ENCODE measurements at regions not wholly inside any gene's neighbourhood (a gene's known extent, or its start where the extent isn't known, plus 50 kb on each side); places are given as distances from the start of the nearest gene placed in this dataset.
"Not testable (repeated sequence)": the region's sequence is repeated elsewhere in the genome, so short reads cannot be mapped to it uniquely, and the experiment has no call there.

DNA sequence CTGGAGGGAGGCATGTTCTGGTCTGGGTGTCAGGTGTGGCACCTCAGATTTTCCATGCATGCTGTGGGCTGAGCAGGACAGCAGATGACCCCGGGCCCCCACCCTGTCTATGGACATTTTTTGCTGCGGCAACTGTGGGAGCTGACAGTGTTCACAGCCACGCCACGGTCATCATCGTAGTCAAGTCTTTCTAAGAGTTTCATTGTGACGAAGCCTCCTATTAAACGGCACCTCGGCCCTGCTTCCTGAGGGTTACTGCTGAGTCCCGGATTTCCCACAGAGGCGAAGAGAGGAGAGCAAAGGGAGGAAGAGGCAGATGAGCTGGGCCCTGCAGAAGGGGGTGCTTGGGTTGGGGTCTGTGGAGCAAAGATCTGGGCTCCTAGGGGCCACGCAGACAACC is 152.1 kb upstream of the POTEB2 start:
- H3K27me3 ChIP-seq; intact Hi-C loops (cut with DNase I; ENCODE audit: low total_unique reads); H3K4me1 ChIP-seq; H3K36me3 ChIP-seq; DNase-seq; H3K27ac ChIP-seq; H3K9me3 ChIP-seq; H3K4me3 ChIP-seq; in situ Hi-C loops (cut with MboI; ENCODE audit: low pct_ligation_motif_present in 1 of 4, low pct_unique_long_range_greater_than_20kb in 1 of 4, low sequenced_read_pairs in 3 of 4): not testable (repeated sequence)
- no CpG with 5 or more reads among the region's 11 CpGs for WGBS, 2 donors (ENCODE audit: low coverage in 1 of 2)

DNA sequence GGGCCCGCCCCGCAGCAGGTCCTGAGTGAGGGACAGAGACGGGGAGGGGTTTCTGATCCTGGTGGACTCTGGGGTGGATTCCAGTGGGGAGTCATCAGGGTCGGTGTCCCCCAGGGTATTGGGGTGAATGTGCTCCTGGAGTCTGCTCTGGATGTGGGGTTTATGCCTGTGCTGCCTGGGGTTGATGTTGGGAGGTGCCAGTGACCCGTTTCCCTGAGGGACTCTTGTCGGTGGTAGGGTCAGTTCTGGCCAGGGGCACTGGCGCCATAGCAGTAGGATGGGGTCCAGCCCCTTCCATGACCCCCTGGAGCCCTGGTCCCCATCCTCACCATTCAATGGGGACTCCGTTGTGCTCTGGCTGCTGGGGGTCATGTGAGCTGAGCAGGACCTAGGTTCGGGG is 151.2 kb upstream of the POTEB2 start:
- DNase-seq; H3K27me3 ChIP-seq; in situ Hi-C loops (cut with MboI; ENCODE audit: low pct_ligation_motif_present in 1 of 4, low pct_unique_long_range_greater_than_20kb in 1 of 4, low sequenced_read_pairs in 3 of 4); H3K27ac ChIP-seq; H3K36me3 ChIP-seq; H3K4me1 ChIP-seq; H3K9me3 ChIP-seq; intact Hi-C loops (cut with DNase I; ENCODE audit: low total_unique reads); H3K4me3 ChIP-seq: not testable (repeated sequence)
- 90% methylated on average over 2 of the region's 9 CpGs; no CpG with 5 or more reads in 1 of the 2 donors for WGBS, 2 donors (ENCODE audit: low coverage in 1 of 2)

DNA sequence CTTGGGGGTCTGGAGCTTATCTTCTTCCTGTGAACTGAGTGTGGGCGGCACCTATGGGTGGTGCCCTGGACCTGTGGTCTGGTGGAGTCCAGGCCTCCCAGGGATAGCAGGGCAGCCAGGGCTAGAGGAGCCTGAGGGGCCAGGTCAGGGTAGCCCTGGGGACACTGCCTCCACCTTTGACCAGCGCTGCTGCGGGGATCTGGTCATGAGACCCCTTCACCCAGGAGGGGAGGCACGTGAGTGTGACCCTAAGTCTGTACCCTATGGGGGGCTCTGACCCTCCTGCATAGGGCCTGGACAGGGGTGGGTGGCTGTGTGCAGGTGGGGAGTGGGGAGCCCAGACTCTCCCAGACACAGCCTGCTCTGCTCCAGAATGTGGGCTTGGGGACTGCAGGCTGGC is 150.5 kb upstream of the POTEB2 start:
- H3K4me3 ChIP-seq; H3K9me3 ChIP-seq; H3K27me3 ChIP-seq; in situ Hi-C loops (cut with MboI; ENCODE audit: low pct_ligation_motif_present in 1 of 4, low pct_unique_long_range_greater_than_20kb in 1 of 4, low sequenced_read_pairs in 3 of 4); H3K4me1 ChIP-seq; DNase-seq; H3K27ac ChIP-seq; H3K36me3 ChIP-seq; intact Hi-C loops (cut with DNase I; ENCODE audit: low total_unique reads): not testable (repeated sequence)
- no CpG with 5 or more reads among the region's 4 CpGs for whole genome bisulfite sequencing, 2 donors (ENCODE audit: low coverage in 1 of 2)

DNA sequence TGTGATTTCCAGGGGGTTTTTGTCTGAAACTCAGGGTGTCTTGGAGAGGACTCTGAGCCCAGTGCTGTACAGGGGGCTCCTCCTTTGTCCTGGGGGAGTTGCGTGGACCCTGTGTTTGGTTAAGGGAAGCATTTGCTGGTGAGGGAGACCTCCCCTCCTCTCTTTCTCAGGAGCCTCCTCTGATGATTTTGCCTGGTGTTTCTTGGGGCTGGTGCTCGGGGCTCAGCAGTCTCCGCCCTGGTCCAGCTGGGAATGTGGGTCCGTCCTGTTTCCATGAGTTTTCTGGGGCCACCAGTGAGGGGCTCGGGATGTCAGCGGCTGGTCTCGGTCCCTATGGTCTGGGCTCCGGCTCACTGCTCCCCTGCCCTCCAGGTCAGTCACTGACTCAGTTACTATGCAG is 149.1 kb upstream of the POTEB2 start:
- 100% methylated on average over 1 of the region's 8 CpGs; no CpG with 5 or more reads in 1 of the 2 donors for WGBS, 2 donors (ENCODE audit: low coverage in 1 of 2)

DNA sequence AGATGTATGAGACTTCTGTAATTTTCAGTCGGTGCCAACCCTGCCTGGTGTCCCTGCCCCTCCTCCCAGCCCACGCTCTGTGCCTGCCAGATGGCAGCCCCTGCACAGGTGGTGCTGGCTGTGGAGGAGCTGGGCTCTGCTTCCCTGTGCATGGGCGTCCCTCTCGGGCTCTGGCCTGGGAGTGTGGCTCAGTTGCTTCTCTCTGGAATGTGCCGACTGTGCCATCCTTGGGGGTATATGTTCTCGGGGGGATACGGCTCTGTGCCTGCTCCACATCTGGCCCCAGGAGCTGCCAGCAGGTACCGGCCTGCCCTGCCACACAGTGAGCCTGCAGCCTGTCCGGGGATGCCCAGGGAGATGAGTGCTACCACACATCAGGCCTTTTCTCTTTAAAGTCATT is 147.2 kb upstream of the POTEB2 start:
- intact Hi-C loops (cut with DNase I; ENCODE audit: low total_unique reads); H3K27ac ChIP-seq; H3K36me3 ChIP-seq; H3K27me3 ChIP-seq; H3K4me1 ChIP-seq; H3K4me3 ChIP-seq; H3K9me3 ChIP-seq; DNase-seq; in situ Hi-C loops (cut with MboI; ENCODE audit: low pct_ligation_motif_present in 1 of 4, low pct_unique_long_range_greater_than_20kb in 1 of 4, low sequenced_read_pairs in 3 of 4): not testable (repeated sequence)
- WGBS, 2 donors (ENCODE audit: low coverage in 1 of 2), result no CpG with 5 or more reads among the region's 9 CpGs

More for the DNA sequence above, 149.1 kb upstream of the POTEB2 start:
- H3K9me3 ChIP-seq; H3K4me3 ChIP-seq; in situ Hi-C loops (cut with MboI; ENCODE audit: low pct_ligation_motif_present in 1 of 4, low pct_unique_long_range_greater_than_20kb in 1 of 4, low sequenced_read_pairs in 3 of 4); H3K36me3 ChIP-seq; H3K27ac ChIP-seq; intact Hi-C loops (cut with DNase I; ENCODE audit: low total_unique reads); H3K4me1 ChIP-seq; DNase-seq; H3K27me3 ChIP-seq: not testable (repeated sequence)

DNA sequence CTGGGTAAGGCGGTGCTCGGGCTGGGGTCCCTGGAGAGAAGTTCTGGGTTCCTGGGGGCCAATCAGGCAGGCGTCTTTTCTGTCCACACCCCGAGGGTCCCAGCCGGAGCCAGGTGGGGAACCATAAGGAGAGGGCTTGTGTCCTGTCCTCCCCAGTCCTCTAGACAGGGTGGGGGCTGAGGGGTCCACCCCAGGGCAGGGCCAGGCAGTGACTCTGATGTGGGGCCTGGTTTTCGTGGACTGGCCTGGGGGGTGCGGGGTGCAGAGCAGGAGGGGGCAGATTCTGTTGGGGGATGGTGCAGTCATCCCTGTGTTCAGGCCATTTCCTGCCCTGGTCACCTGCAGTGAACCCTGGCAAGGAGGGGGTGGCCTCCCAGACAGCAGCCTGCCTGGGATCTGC is 143.5 kb upstream of the POTEB2 start:
- H3K27me3 ChIP-seq; in situ Hi-C loops (cut with MboI; ENCODE audit: low pct_ligation_motif_present in 1 of 4, low pct_unique_long_range_greater_than_20kb in 1 of 4, low sequenced_read_pairs in 3 of 4); H3K4me3 ChIP-seq; DNase-seq; H3K4me1 ChIP-seq; H3K27ac ChIP-seq; H3K36me3 ChIP-seq; H3K9me3 ChIP-seq; intact Hi-C loops (cut with DNase I; ENCODE audit: low total_unique reads): not testable (repeated sequence)
- WGBS, 2 donors (ENCODE audit: low coverage in 1 of 2), result no CpG with 5 or more reads among the region's 7 CpGs

DNA sequence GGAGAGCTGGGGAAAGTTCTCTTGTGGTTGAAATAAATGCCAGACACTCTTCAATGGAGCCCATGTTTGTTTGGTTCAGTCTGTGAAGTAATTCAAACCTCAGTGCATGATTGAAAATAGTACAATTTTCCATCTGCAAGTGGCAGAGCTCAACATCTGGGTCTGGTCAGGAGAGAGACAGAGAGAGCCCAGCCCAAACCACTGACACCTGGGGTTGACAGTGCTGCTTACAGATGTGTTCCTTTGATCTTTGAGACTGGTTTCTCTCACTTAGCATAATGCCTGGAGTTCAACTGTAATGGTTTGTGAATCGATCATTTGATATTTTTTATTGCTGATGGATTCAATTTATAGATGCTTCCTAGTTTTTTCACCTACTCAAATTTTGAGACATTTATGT is 137.3 kb upstream of the POTEB2 start:
- no CpG with 5 or more reads among the region's 1 CpG for WGBS, 2 donors (ENCODE audit: low coverage in 1 of 2)

DNA sequence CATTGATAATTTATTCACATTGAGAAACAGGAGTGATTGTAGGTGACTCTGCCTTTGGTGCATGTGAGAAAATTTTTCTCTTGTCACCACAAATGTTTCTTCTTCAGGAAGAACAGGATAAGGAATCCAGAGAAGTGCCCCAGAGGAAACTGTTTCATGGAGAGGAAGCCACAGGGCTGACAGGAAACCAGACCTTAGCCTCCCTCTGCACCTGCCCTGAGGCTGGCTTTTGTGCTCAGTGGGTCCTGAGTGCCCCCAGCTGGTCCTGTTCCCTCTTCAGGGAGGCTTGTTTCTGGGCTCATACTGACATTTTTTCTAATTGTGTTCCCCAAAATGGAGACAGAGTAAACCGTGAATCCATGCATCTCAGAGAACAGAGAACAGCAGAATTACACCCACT is 135.8 kb upstream of the POTEB2 start:
- H3K36me3 ChIP-seq; intact Hi-C loops (cut with DNase I; ENCODE audit: low total_unique reads); H3K9me3 ChIP-seq; in situ Hi-C loops (cut with MboI; ENCODE audit: low pct_ligation_motif_present in 1 of 4, low pct_unique_long_range_greater_than_20kb in 1 of 4, low sequenced_read_pairs in 3 of 4); H3K4me3 ChIP-seq; H3K4me1 ChIP-seq; H3K27me3 ChIP-seq; H3K27ac ChIP-seq; DNase-seq: not testable (repeated sequence)
- 44% methylated on average over 1 of the region's 1 CpG; no CpG with 5 or more reads in 1 of the 2 donors for WGBS, 2 donors (ENCODE audit: low coverage in 1 of 2)

More for the DNA sequence above, 137.3 kb upstream of the POTEB2 start:
- H3K4me1 ChIP-seq; H3K27ac ChIP-seq; DNase-seq; in situ Hi-C loops (cut with MboI; ENCODE audit: low pct_ligation_motif_present in 1 of 4, low pct_unique_long_range_greater_than_20kb in 1 of 4, low sequenced_read_pairs in 3 of 4); H3K27me3 ChIP-seq; H3K9me3 ChIP-seq; H3K36me3 ChIP-seq; intact Hi-C loops (cut with DNase I; ENCODE audit: low total_unique reads); H3K4me3 ChIP-seq: not testable (repeated sequence)

DNA sequence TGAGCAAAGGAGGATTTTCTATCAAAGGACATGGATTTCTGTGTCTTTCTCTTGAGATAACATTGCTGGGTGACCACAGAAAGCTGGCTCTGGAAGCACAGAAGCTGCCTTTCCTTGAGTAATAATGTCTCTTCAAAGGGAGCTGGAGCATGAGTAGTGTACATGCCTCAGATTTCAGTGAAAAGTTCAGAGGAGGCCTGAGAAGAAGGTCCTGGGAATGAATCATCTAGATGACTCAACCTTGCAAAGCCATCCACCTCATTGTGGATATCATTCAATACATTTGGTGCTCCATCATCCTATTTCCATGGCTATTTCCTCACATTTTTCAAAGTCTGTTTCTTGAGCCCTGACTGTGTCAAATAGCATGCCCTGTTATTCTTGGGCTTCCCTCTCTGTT is 125.6 kb upstream of the POTEB2 start:
- H3K4me3 ChIP-seq; H3K27me3 ChIP-seq; H3K27ac ChIP-seq; intact Hi-C loops (cut with DNase I; ENCODE audit: low total_unique reads); H3K9me3 ChIP-seq; H3K36me3 ChIP-seq; H3K4me1 ChIP-seq; DNase-seq; in situ Hi-C loops (cut with MboI; ENCODE audit: low pct_ligation_motif_present in 1 of 4, low pct_unique_long_range_greater_than_20kb in 1 of 4, low sequenced_read_pairs in 3 of 4): not testable (repeated sequence)

DNA sequence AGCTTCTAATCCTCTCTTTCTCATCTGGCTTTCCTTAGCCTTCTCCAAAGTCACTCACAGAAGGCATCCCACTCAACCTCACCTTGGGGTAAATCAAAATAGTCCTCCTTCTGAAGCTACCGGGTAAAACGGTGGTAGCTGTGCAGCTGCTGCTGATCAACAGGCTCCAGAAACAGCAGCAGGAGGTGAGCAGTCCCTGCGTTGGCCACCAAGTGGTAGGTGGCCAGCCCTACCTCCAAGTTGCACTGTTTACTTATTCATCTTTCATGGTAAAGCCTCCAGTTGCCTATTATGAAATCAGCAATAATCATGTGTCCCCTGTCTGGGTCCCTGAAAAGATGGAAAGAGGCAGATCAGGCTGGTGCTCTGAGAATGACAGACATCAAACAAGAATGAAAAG is 125.1 kb upstream of the POTEB2 start:
- H3K27ac ChIP-seq; intact Hi-C loops (cut with DNase I; ENCODE audit: low total_unique reads); DNase-seq; H3K27me3 ChIP-seq; H3K4me1 ChIP-seq; H3K9me3 ChIP-seq; in situ Hi-C loops (cut with MboI; ENCODE audit: low pct_ligation_motif_present in 1 of 4, low pct_unique_long_range_greater_than_20kb in 1 of 4, low sequenced_read_pairs in 3 of 4); H3K36me3 ChIP-seq; H3K4me3 ChIP-seq: not testable (repeated sequence)
- WGBS, 2 donors (ENCODE audit: low coverage in 1 of 2), result no CpG with 5 or more reads among the region's 3 CpGs

DNA sequence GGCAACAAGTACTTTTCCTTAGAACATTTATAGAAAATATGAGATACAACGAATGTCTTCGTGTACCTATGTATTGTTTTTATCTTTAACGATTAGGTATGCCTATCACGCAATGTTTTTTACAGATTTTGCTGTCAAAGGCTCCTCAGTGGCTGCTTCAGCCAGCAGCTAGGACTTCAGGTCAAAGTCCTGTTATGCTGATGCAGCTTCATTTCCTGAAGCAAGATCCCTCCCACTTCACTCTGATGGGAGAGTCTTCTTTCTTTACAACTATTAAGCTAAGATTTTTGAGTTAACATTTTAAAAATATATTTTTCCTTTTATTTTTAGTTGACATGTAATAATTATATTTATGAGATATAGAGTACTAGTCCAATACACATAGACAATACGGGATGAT is 120.7 kb upstream of the POTEB2 start:
- H3K36me3 ChIP-seq; DNase-seq; H3K4me1 ChIP-seq; H3K9me3 ChIP-seq; H3K27ac ChIP-seq; in situ Hi-C loops (cut with MboI; ENCODE audit: low pct_ligation_motif_present in 1 of 4, low pct_unique_long_range_greater_than_20kb in 1 of 4, low sequenced_read_pairs in 3 of 4); H3K27me3 ChIP-seq; intact Hi-C loops (cut with DNase I; ENCODE audit: low total_unique reads); H3K4me3 ChIP-seq: not testable (repeated sequence)
- WGBS, 2 donors (ENCODE audit: low coverage in 1 of 2), result 81 to 84% methylated on average over 2 to 5 of the region's 5 CpGs

DNA sequence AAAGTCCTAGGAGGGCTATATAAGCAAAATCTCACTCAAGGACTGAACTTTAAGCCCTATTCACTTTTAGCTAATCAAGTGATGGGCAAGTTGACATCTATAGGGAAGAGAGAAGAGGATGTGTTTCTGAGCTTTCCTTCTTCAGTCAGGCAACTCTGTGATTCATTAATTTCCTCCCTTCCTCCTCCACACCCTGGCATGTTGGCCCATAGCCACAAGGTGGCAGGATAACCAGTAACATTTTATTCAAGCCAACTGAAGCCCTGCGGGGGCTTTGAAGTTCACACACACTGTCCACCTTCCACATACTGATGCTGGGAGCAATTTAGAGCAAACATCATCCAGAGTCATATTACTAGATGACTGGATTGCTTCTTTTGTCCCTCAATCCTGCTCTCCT is 111.9 kb upstream of the POTEB2 start:
- in situ Hi-C loops (cut with MboI; ENCODE audit: low pct_ligation_motif_present in 1 of 4, low pct_unique_long_range_greater_than_20kb in 1 of 4, low sequenced_read_pairs in 3 of 4); H3K9me3 ChIP-seq: not testable (repeated sequence)

More for the DNA sequence above, 111.9 kb upstream of the POTEB2 start:
- intact Hi-C loops (cut with DNase I; ENCODE audit: low total_unique reads); H3K27ac ChIP-seq; DNase-seq; H3K4me3 ChIP-seq; H3K36me3 ChIP-seq; H3K27me3 ChIP-seq; H3K4me1 ChIP-seq: not testable (repeated sequence)
- WGBS, 2 donors (ENCODE audit: low coverage in 1 of 2), result no CpG with 5 or more reads among the region's 1 CpG

Measured in transverse colon (tissue), 4 donors.